ENCODE measurements at regions not wholly inside any gene's neighbourhood (a gene's known extent, or its start where the extent isn't known, plus 50 kb on each side); places are given as distances from the start of the nearest gene placed in this dataset.
"Not testable (repeated sequence)": the region's sequence is repeated elsewhere in the genome, so short reads cannot be mapped to it uniquely, and the experiment has no call there.

GRCh38 chr11:98734686-98735085 lies 286.1 kb upstream of the CNTN5 start:
- DNase-seq (ENCODE audit: low read depth), result no peak
- no peak overlapping the region for H3K4me3 ChIP-seq (ENCODE audit: low read depth, low read length)
- TF ChIP-seq, protein P1, sequence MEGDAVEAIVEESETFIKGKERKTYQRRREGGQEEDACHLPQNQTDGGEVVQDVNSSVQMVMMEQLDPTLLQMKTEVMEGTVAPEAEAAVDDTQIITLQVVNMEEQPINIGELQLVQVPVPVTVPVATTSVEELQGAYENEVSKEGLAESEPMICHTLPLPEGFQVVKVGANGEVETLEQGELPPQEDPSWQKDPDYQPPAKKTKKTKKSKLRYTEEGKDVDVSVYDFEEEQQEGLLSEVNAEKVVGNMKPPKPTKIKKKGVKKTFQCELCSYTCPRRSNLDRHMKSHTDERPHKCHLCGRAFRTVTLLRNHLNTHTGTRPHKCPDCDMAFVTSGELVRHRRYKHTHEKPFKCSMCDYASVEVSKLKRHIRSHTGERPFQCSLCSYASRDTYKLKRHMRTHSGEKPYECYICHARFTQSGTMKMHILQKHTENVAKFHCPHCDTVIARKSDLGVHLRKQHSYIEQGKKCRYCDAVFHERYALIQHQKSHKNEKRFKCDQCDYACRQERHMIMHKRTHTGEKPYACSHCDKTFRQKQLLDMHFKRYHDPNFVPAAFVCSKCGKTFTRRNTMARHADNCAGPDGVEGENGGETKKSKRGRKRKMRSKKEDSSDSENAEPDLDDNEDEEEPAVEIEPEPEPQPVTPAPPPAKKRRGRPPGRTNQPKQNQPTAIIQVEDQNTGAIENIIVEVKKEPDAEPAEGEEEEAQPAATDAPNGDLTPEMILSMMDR (IDR thresholded peaks at IDR 0.05; ENCODE audit: insufficient read depth, low read length), result no peak

DNA sequence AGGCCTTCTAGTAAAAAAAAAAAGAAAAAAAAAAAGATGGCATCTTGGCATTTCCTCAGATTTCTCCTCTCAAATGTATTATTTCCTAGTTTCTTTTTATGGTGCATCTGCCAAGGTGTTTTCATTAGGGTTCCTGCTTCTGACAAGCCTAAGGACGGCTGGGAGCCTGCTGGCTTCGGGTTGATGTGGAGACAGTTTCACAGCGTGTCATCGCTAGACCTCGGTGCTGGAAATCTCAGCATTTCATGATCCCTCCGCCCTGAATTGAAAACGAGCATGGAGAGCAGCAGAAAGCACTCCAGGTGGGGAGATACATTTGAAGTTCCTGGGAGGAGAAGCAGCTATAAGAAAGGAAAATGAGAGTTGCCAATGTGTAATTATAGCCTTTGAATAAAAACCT lies 283.9 kb upstream of the CNTN5 start:
- DNase-seq (ENCODE audit: low read depth), result no peak
- H3K4me3 ChIP-seq (ENCODE audit: low read depth, low read length), result no peak overlapping the region
- TF ChIP-seq, protein P1 (IDR thresholded peaks at IDR 0.05; ENCODE audit: insufficient read depth, low read length), result no peak

- no peak overlapping the region for H3K4me3 ChIP-seq (ENCODE audit: low read depth, low read length)
- TF ChIP-seq, protein P1 (IDR thresholded peaks at IDR 0.05; ENCODE audit: insufficient read depth, low read length), result no peak
- DNase-seq (ENCODE audit: low read depth), result no peak
Observed at GRCh38 chr11:98740321-98740720, 280.4 kb upstream of the CNTN5 start.

DNA sequence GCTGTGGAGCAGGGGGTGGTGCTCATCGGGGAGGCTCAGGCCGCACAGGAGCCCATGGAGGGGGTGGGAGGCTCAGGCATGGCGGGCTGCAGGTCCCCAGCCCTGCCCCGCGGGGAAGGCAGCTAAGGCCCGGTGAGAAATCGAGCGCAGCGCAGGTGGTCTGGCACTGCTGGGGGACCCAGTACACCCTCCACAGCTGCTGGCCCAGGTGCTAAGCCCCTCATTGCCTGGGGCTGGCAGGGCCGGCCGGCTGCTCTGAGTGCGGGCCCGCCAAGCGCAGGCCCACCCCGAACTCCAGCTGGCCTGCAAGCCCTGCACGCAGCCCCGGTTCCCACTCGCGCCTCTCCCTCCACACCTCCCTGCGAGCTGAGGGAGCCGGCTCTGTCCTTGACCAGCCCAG lies 257.3 kb upstream of the CNTN5 start:
- not testable (repeated sequence) for DNase-seq (ENCODE audit: low read depth)

DNA sequence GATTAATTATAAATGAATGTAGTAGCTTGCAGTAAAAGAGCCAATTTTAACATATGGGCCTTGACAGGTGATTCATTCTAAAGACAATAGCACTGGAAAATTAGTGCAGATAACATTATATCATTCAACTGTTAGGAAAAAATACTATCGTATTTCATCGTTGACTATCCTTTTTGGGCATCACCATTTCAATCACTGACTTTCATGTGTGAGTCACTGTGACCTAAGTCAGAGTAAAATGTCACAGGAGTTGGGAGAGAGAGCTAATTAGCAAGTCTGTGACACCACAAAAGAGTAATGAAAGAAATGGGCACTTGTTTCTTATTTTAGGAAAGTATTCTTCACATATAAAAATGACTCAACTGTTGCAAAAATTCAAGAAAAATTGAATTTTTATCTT lies 253.8 kb upstream of the CNTN5 start:
- TF ChIP-seq, protein P1 (IDR thresholded peaks at IDR 0.05; ENCODE audit: insufficient read depth, low read length), result no peak
- no peak for DNase-seq (ENCODE audit: low read depth)
- H3K4me3 ChIP-seq (ENCODE audit: low read depth, low read length), result no peak overlapping the region

More for the DNA sequence above, 257.3 kb upstream of the CNTN5 start:
- H3K4me3 ChIP-seq (ENCODE audit: low read depth, low read length), result not testable (repeated sequence)

- H3K4me3 ChIP-seq (ENCODE audit: low read depth, low read length); DNase-seq (ENCODE audit: low read depth): not testable (repeated sequence)
Observed at GRCh38 chr11:98770046-98770445, 250.7 kb upstream of the CNTN5 start.

DNA sequence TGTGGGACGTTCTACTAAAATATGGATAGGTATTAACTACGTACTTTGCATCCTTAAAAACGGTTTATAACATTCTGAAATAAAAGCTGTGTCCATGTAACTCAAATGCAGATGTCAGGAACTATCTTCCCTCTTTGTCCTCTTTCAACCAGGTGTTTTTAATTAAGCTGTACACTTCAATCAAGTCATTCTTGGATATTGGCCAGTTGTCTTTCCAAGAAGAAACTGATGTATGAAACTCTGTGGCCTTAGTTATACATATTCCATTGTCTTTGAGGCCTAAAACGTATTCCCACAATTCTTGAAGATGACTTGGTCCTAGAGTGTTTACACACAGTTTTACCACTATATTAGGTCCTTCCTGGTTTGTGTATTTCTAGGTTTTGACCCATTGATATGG lies 249.0 kb upstream of the CNTN5 start:
- no peak for DNase-seq (ENCODE audit: low read depth)
- TF ChIP-seq, protein P1 (IDR thresholded peaks at IDR 0.05; ENCODE audit: insufficient read depth, low read length), result no peak
- no peak overlapping the region for H3K4me3 ChIP-seq (ENCODE audit: low read depth, low read length)

GRCh38 chr11:98772893-98773292 lies 247.9 kb upstream of the CNTN5 start:
- no peak for DNase-seq (ENCODE audit: low read depth)

More at GRCh38 chr11:98772893-98773292, 247.9 kb upstream of the CNTN5 start:
- TF ChIP-seq, protein P1 (IDR thresholded peaks at IDR 0.05; ENCODE audit: insufficient read depth, low read length), result no peak
- no peak overlapping the region for H3K4me3 ChIP-seq (ENCODE audit: low read depth, low read length)

Measured in fibroblast of the aortic adventitia (primary cell).